BLaER1 treated with 17β-estradiol and CSF1 and Interleukin-3, amounts not matched to agents 10 nM and 100 nM (cell line): ENCODE measurements at regions not wholly inside any gene's neighbourhood (a gene's known extent, or its start where the extent isn't known, plus 50 kb on each side); places are given as distances from the start of the nearest gene placed in this dataset.

Experiments used
- H3K27ac ChIP-seq, 11 experiments: shearing (Covaris generic); formaldehyde crosslinking; 2 replicates each; pipeline ENCODE4 v1.8.1; 2022
- H3K27me3 ChIP-seq, 11 experiments: shearing (Covaris generic); formaldehyde crosslinking; 2 replicates each; pipeline ENCODE4 v1.8.1; 2022
- H3K36me3 ChIP-seq, 11 experiments: shearing (Covaris generic); formaldehyde crosslinking; 2 replicates each; pipeline ENCODE4 v1.8.1; 2022
- H3K4me1 ChIP-seq, 10 experiments: shearing (Covaris generic); formaldehyde crosslinking; 2 replicates each; pipeline ENCODE4 v1.8.1; 2022
- H3K4me2 ChIP-seq, 11 experiments: shearing (Covaris generic); formaldehyde crosslinking; 2 replicates each; pipeline ENCODE4 v1.8.1; 2022
- H3K4me3 ChIP-seq, 10 experiments: shearing (Covaris generic); formaldehyde crosslinking; 2 replicates each; pipeline ENCODE4 v1.8.1; 2022
- H3K9ac ChIP-seq, 11 experiments: shearing (Covaris generic); formaldehyde crosslinking; 2 replicates each; pipeline ENCODE4 v1.8.1; 2022
- H3K9me3 ChIP-seq, 11 experiments: shearing (Covaris generic); formaldehyde crosslinking; replicated peaks in 1 of 11; 2 replicates each; pipeline ENCODE4 v1.8.1; 2022
- H4K20me1 ChIP-seq, 11 experiments: shearing (Covaris generic); formaldehyde crosslinking; 2 replicates each; pipeline ENCODE4 v1.8.1; 2022
- Cebpa-rat ChIP-seq, 11 experiments: shearing (Covaris generic); IDR thresholded peaks; 2 replicates each; pipeline ENCODE4 v1.8.1; 2022

- TF ChIP-seq Cebpa-rat (IDR thresholded peaks at IDR 0.05): no peak
- no peak overlapping the region for H3K27ac ChIP-seq
- no peak overlapping the region for H3K4me2 ChIP-seq
- no peaks in the 10 kb centered on the region for H3K27me3 ChIP-seq
- H3K36me3 ChIP-seq: no peaks in the 10 kb centered on the region
- H3K9ac ChIP-seq: no peak overlapping the region
- no peaks in the 10 kb centered on the region for H4K20me1 ChIP-seq
- H3K4me1 ChIP-seq: no peaks in the 10 kb centered on the region
- H3K4me3 ChIP-seq: no peak overlapping the region
- H3K9me3 ChIP-seq: no peaks in the 10 kb centered on the region
Observed at GRCh38 chr2:126403039-126403628, 252.8 kb upstream of the GYPC start.

DNA sequence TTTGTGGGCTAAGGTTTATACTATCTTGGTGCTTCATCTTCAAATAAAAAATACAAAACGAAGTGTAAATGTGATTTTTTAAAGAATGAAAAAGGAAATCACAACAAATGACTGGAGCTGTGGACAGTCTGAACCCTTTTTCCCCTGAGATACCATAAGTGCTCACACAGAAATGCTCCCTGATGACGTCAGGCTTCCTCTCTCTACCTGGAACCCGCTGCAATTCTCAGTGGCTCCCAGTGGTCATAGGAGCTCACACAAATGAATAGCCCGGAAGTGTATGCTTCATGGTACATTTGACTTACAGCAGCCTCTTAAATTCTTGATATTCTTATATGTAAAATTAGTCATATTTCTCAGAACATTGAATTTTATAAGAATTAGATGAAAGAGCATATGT lies 249.7 kb upstream of the GYPC start:
- H3K9me3 ChIP-seq: no peaks in the 10 kb centered on the region
- H3K4me1 ChIP-seq: no peaks in the 10 kb centered on the region
- H4K20me1 ChIP-seq: no peaks in the 10 kb centered on the region
- no peak overlapping the region for H3K4me2 ChIP-seq
- no peak for TF ChIP-seq Cebpa-rat (IDR thresholded peaks at IDR 0.05)
- no peak overlapping the region for H3K27ac ChIP-seq
- no peak overlapping the region for H3K9ac ChIP-seq
- no peaks in the 10 kb centered on the region for H3K27me3 ChIP-seq
- H3K36me3 ChIP-seq: no peaks in the 10 kb centered on the region
- no peak overlapping the region for H3K4me3 ChIP-seq

- Histone ChIP-seq H3K36me3 (no peaks in the 10 kb centered on the region), H3K27ac (no peak overlapping the region), H3K4me3 (no peak overlapping the region), H3K4me1 (peaks cover 0 to 5% (median 0%) of the 10 kb centered on the region in 10 experiments; a peak in 1 of 20 replicates), H4K20me1 (no peaks in the 10 kb centered on the region), H3K9ac (no peak overlapping the region), H3K27me3 (no peaks in the 10 kb centered on the region), H3K9me3 (no peaks in the 10 kb centered on the region), H3K4me2 (no peak overlapping the region)
- TF ChIP-seq Cebpa-rat (IDR thresholded peaks at IDR 0.05): no peak
Observed at GRCh38 chr2:126408671-126409070, 247.3 kb upstream of the GYPC start.

DNA sequence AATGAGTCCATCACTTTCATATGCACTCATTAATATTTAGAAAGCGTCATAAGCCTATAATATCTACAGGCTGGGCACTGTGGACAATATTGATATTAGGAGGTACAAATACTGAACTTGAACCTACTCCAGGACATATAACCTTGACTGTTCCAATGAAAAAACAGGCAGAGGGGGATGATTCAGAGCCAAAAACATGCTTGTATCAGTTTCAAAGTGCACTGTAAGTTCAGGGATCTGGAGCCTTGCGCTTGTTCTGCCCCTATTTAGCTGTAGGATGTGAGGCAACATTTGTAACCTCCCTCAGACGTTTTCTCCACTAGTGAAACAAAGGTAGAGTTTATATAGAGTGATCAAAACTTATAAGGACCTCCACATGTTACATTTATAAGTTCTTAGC lies 246.1 kb upstream of the GYPC start:
- no peak for TF ChIP-seq Cebpa-rat (IDR thresholded peaks at IDR 0.05)
- no peak overlapping the region for H3K9ac ChIP-seq

GRCh38 chr2:126413079-126413478 lies 242.9 kb upstream of the GYPC start:
- H3K4me2 ChIP-seq: peak overlapping the region in 5 of 11 experiments; percentile 0 to 31 (median 13); a peak in 4 of 22 replicates

More for the DNA sequence above, 246.1 kb upstream of the GYPC start:
- H3K36me3 ChIP-seq: no peaks in the 10 kb centered on the region
- H3K27me3 ChIP-seq: no peaks in the 10 kb centered on the region
- no peaks in the 10 kb centered on the region for H3K9me3 ChIP-seq
- H3K27ac ChIP-seq: no peak overlapping the region
- H3K4me3 ChIP-seq: no peak overlapping the region
- peaks cover 0 to 5% (median 0%) of the 10 kb centered on the region in 10 experiments; a peak in 1 of 20 replicates for H3K4me1 ChIP-seq
- no peaks in the 10 kb centered on the region for H4K20me1 ChIP-seq
- H3K4me2 ChIP-seq: no peak overlapping the region

GRCh38 chr2:126419403-126419802 lies 236.6 kb upstream of the GYPC start:
- H3K36me3 ChIP-seq: no peaks in the 10 kb centered on the region
- no peaks in the 10 kb centered on the region for H3K27me3 ChIP-seq
- H3K27ac ChIP-seq: no peak overlapping the region
- no peak overlapping the region for H3K4me3 ChIP-seq
- TF ChIP-seq Cebpa-rat (IDR thresholded peaks at IDR 0.05): no peak
- no peaks in the 10 kb centered on the region for H3K4me1 ChIP-seq
- H4K20me1 ChIP-seq: no peaks in the 10 kb centered on the region
- no peak overlapping the region for H3K9ac ChIP-seq
- peaks cover 31 to 56% (median 40%) of the 10 kb centered on the region in 11 experiments for H3K9me3 ChIP-seq
- no peak overlapping the region for H3K4me2 ChIP-seq

More at GRCh38 chr2:126413079-126413478, 242.9 kb upstream of the GYPC start:
- Histone ChIP-seq H3K9ac (no peak overlapping the region), H3K4me1 (peaks cover 0 to 5% (median 0%) of the 10 kb centered on the region in 10 experiments; a peak in 1 of 20 replicates), H3K36me3 (no peaks in the 10 kb centered on the region), H3K4me3 (no peak overlapping the region), H3K9me3 (peaks cover 4 to 11% (median 7%) of the 10 kb centered on the region in 11 experiments; a peak in 12 of 22 replicates), H3K27ac (no peak overlapping the region), H4K20me1 (no peaks in the 10 kb centered on the region), H3K27me3 (no peaks in the 10 kb centered on the region)
- TF ChIP-seq Cebpa-rat (IDR thresholded peaks at IDR 0.05): no peak

GRCh38 chr2:126425943-126426342 lies 230.0 kb upstream of the GYPC start:
- no peaks in the 10 kb centered on the region for H3K27me3 ChIP-seq
- no peak overlapping the region for H3K27ac ChIP-seq
- H3K4me2 ChIP-seq: no peak overlapping the region
- TF ChIP-seq Cebpa-rat (IDR thresholded peaks at IDR 0.05): no peak
- H3K9ac ChIP-seq: no peak overlapping the region
- H3K36me3 ChIP-seq: no peaks in the 10 kb centered on the region
- H4K20me1 ChIP-seq: no peaks in the 10 kb centered on the region
- H3K4me3 ChIP-seq: no peak overlapping the region
- H3K9me3 ChIP-seq: peaks cover 3 to 20% (median 10%) of the 10 kb centered on the region in 11 experiments; a peak in 16 of 22 replicates
- no peaks in the 10 kb centered on the region for H3K4me1 ChIP-seq

DNA sequence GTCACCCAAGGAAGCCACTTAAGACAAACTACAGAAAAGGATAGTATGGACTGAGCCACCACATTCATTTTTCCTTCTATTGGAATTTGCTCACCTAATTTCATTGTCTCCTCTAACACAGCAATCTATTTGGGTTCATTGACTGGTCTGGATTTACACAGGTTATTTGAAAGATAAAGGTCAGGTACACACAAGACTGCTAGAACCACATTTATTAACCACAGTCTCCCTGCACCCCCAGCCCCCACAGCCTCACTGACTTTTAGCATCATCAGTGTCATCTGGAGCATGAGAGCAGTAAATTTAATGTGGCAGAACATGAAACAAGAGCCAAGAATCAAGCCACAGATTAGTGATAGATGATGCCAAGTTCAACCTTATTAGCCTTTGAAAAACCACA lies 226.9 kb upstream of the GYPC start:
- Histone ChIP-seq H3K4me2 (no peak overlapping the region), H4K20me1 (no peaks in the 10 kb centered on the region), H3K9ac (no peak overlapping the region), H3K4me3 (no peak overlapping the region), H3K27ac (no peak overlapping the region), H3K4me1 (no peaks in the 10 kb centered on the region), H3K27me3 (no peaks in the 10 kb centered on the region), H3K36me3 (no peaks in the 10 kb centered on the region), H3K9me3 (peaks cover 0 to 5% (median 0%) of the 10 kb centered on the region in 11 experiments; a peak in 3 of 22 replicates)
- TF ChIP-seq Cebpa-rat (IDR thresholded peaks at IDR 0.05): no peak

DNA sequence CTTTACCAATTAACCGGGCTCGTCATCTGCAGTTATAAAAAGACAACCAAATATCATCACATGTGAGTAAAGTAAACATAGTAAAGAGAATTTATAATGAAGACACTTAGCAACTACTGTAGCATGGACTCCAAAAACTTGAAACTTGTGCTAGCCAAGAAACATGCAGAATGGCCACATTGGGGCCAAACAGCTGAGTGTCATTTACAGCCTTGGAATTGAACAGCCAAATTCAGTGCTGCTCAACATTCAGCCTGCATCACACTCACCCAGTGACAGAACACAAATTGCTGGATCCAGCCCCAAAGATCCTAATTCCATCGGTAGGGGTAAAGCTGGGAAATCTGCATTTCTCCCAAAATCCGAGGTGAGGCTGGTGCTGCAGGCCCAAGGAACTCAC lies 224.8 kb upstream of the GYPC start:
- H4K20me1 ChIP-seq: no peaks in the 10 kb centered on the region
- H3K4me3 ChIP-seq: no peak overlapping the region
- H3K9ac ChIP-seq: no peak overlapping the region
- peaks cover 0 to 5% (median 0%) of the 10 kb centered on the region in 11 experiments; a peak in 3 of 22 replicates for H3K9me3 ChIP-seq
- H3K4me1 ChIP-seq: no peaks in the 10 kb centered on the region
- H3K27me3 ChIP-seq: no peaks in the 10 kb centered on the region
- no peaks in the 10 kb centered on the region for H3K36me3 ChIP-seq
- H3K27ac ChIP-seq: no peak overlapping the region
- no peak overlapping the region for H3K4me2 ChIP-seq
- no peak for TF ChIP-seq Cebpa-rat (IDR thresholded peaks at IDR 0.05)

GRCh38 chr2:126436411-126436810 lies 219.5 kb upstream of the GYPC start:
- TF ChIP-seq Cebpa-rat (IDR thresholded peaks at IDR 0.05): no peak
- Histone ChIP-seq H3K27ac (no peak overlapping the region), H3K9ac (no peak overlapping the region), H3K4me1 (no peaks in the 10 kb centered on the region), H3K36me3 (no peaks in the 10 kb centered on the region), H3K9me3 (no peaks in the 10 kb centered on the region), H4K20me1 (no peaks in the 10 kb centered on the region), H3K4me2 (no peak overlapping the region), H3K4me3 (no peak overlapping the region), H3K27me3 (no peaks in the 10 kb centered on the region)
